WTC11 (cell line): ENCODE measurements at regions not wholly inside any gene's neighbourhood (a gene's known extent, or its start where the extent isn't known, plus 50 kb on each side); places are given as distances from the start of the nearest gene placed in this dataset.

Source experiments
- ATAC-seq: fragments of 200-7000 bp; cut with Tn5 transposase; 2 replicates; pipeline ENCODE4 v1.10.0; 2021; ENCODE audit warnings: mild to moderate bottlenecking, moderate library complexity
- CTCF ChIA-PET: fragments of 300-600 bp; sonication (Branson Sonifier 250); formaldehyde crosslinking; loops from one replicate; lab custom pipeline; 2021; ENCODE audit warnings: antibody characterized with exemption; lab: Charles Lee
- POLR2A ChIA-PET: fragments of 350-600 bp; sonication (Branson Sonifier 250); formaldehyde crosslinking; loops from one replicate; lab custom pipeline; 2021; ENCODE audit warnings: antibody characterized with exemption; lab: Charles Lee
- DNase-seq: peaks from one replicate; pipeline ENCODE4 v3.0.0; 2021; ENCODE audit warnings: low spot score
- H3K27ac Mint-ChIP-seq: 2 replicates; pipeline ENCODE4 v1.8.0; 2021; ENCODE audit warnings: mixed read lengths
- H3K27me3 Mint-ChIP-seq: 2 replicates; pipeline ENCODE4 v1.8.0; 2021; ENCODE audit warnings: low read depth, mild to moderate bottlenecking, moderate library complexity, mixed read lengths
- H3K36me3 Mint-ChIP-seq: 2 replicates; pipeline ENCODE4 v1.8.0; 2021; ENCODE audit warnings: mixed read lengths
- H3K4me1 Mint-ChIP-seq: 2 replicates; pipeline ENCODE4 v1.8.0; 2022; ENCODE audit warnings: mixed read lengths
- H3K4me3 Mint-ChIP-seq: 2 replicates; pipeline ENCODE4 v1.8.0; 2021; ENCODE audit warnings: mild to moderate bottlenecking, moderate library complexity, mixed read lengths
- H3K9me3 Mint-ChIP-seq: 2 replicates; pipeline ENCODE4 v1.8.0; 2021; ENCODE audit warnings: mixed read lengths
- ATF6 ChIP-seq: sonication (generic); formaldehyde crosslinking; IDR thresholded peaks from 2 replicates; pipeline ENCODE4 v1.8.1; 2023; ENCODE audit warnings: mild to moderate bottlenecking, missing genetic modification reagents
- E2F5 ChIP-seq: sonication (generic); formaldehyde crosslinking; IDR thresholded peaks from 2 replicates; pipeline ENCODE4 v1.8.1; 2022; ENCODE audit warnings: mild to moderate bottlenecking, moderate library complexity, missing genetic modification reagents
- GTF2I ChIP-seq: fragments of 250-450 bp; sonication (Bioruptor Pico); conservative IDR thresholded peaks from 2 replicates; pipeline ENCODE4 v1.4.0; 2021; ENCODE audit warnings: mild to moderate bottlenecking
- IRF2 ChIP-seq: sonication (generic); formaldehyde crosslinking; IDR thresholded peaks from 2 replicates; pipeline ENCODE4 v1.8.0; 2022; ENCODE audit warnings: low read depth, missing genetic modification reagents, borderline replicate concordance
- OVOL2 ChIP-seq: fragments of 250-450 bp; sonication (Bioruptor Pico); IDR thresholded peaks from 2 replicates; pipeline ENCODE4 v1.9.0; 2021; ENCODE audit warnings: mild to moderate bottlenecking, borderline replicate concordance
- PRDM15 ChIP-seq: sonication (generic); formaldehyde crosslinking; IDR thresholded peaks from 2 replicates; pipeline ENCODE4 v1.8.0; 2022; ENCODE audit warnings: missing genetic modification reagents
- ZSCAN18 ChIP-seq: fragments of 250-450 bp; sonication (Bioruptor Pico); IDR thresholded peaks from 2 replicates; pipeline ENCODE4 v2.1.2; 2022; ENCODE audit warnings: mild to moderate bottlenecking, moderate library complexity
- TF ChIP-seq, protein P1 (sequence below): sonication (generic); formaldehyde crosslinking; IDR thresholded peaks from 2 replicates; pipeline ENCODE4 v1.8.0; 2022; ENCODE audit warnings: mild to moderate bottlenecking, missing genetic modification reagents
- TF ChIP-seq, protein P2 (sequence below): fragments of 250-450 bp; sonication (Bioruptor Pico); conservative IDR thresholded peaks from 2 replicates; pipeline ENCODE4 v1.9.0; 2021; ENCODE audit warnings: mild to moderate bottlenecking
- TF ChIP-seq, protein P3 (sequence below): sonication (generic); formaldehyde crosslinking; IDR thresholded peaks from 2 replicates; pipeline ENCODE4 v1.8.0; 2023; ENCODE audit warnings: missing genetic modification reagents
- TF ChIP-seq, protein P4 (sequence below): sonication (generic); formaldehyde crosslinking; IDR thresholded peaks from 2 replicates; pipeline ENCODE4 v1.8.1; 2023; ENCODE audit warnings: mild to moderate bottlenecking, missing genetic modification reagents

- POLR2A ChIA-PET = no interaction called here
- no peak for ATAC-seq
Measured at GRCh38 chr7:25405736-25406135, 177.4 kb upstream of the NPVF start.

More at GRCh38 chr7:25405736-25406135, 177.4 kb upstream of the NPVF start:
- no peak overlapping the region for H3K27ac Mint-ChIP-seq
- H3K36me3 Mint-ChIP-seq = no peaks in the 10 kb centered on the region
- DNase-seq = no peak
- TF ChIP-seq IRF2 (CRISPR knock-in tag) (no peak), ZSCAN18 (CRISPR knock-in tag) (no peak), ATF6 (CRISPR knock-in tag) (no peak), OVOL2 (CRISPR knock-in tag) (no peak), PRDM15 (CRISPR knock-in tag) (no peak), E2F5 (no peak), GTF2I (CRISPR knock-in tag) (no peak)
- TF ChIP-seq, protein P1, sequence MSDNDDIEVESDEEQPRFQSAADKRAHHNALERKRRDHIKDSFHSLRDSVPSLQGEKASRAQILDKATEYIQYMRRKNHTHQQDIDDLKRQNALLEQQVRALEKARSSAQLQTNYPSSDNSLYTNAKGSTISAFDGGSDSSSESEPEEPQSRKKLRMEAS (CRISPR knock-in tag) = no peak
- TF ChIP-seq, protein P2, sequence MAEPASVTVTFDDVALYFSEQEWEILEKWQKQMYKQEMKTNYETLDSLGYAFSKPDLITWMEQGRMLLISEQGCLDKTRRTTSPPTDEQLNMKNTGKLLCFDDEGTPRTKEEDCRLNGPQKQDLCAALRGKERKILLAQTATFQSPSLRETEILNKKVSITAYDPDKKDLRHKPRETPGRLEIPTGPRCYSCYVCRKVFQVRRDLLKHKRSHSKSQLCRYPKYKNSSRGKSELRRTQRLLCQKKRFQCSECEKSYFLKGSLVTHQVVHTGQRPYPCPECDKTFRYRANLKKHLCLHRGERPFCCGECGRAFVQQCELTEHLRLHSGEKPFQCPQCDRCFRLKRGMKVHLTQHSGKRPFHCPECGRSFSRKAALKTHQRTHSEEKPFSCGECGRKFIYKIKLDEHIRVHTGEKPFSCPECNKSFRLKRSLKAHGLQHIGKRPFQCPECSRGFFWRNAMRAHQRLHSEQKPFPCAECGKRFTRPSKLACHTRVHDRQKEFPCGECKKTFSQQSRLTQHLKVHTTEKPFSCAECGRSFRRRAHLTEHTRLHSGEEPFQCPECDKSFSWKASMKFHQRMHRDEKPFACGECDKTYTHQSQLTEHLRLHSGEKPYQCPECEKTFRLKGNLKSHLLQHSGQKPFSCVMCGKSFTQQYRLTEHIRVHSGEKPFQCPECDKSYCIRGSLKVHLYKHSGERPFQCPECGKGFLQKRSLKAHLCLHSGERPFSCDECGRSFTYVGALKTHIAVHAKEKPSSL (CRISPR knock-in tag) = no peak
- TF ChIP-seq, protein P3, sequence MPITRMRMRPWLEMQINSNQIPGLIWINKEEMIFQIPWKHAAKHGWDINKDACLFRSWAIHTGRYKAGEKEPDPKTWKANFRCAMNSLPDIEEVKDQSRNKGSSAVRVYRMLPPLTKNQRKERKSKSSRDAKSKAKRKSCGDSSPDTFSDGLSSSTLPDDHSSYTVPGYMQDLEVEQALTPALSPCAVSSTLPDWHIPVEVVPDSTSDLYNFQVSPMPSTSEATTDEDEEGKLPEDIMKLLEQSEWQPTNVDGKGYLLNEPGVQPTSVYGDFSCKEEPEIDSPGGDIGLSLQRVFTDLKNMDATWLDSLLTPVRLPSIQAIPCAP (CRISPR knock-in tag) = no peak
- TF ChIP-seq, protein P4, sequence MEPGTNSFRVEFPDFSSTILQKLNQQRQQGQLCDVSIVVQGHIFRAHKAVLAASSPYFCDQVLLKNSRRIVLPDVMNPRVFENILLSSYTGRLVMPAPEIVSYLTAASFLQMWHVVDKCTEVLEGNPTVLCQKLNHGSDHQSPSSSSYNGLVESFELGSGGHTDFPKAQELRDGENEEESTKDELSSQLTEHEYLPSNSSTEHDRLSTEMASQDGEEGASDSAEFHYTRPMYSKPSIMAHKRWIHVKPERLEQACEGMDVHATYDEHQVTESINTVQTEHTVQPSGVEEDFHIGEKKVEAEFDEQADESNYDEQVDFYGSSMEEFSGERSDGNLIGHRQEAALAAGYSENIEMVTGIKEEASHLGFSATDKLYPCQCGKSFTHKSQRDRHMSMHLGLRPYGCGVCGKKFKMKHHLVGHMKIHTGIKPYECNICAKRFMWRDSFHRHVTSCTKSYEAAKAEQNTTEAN (CRISPR knock-in tag) = no peak
- CTCF ChIA-PET = interaction anchor here (1.3 to 1.8 kb wide), 2 partner anchors 13 to 146 kb away, joined by 3 to 6 read pairs; no protein-coding TSS in a partner anchor
- no peaks in the 10 kb centered on the region for H3K4me1 Mint-ChIP-seq
- H3K4me3 Mint-ChIP-seq = no peak overlapping the region
- no peaks in the 10 kb centered on the region for H3K9me3 Mint-ChIP-seq
- H3K27me3 Mint-ChIP-seq = peaks cover 8% of the 10 kb centered on the region
